HepG2 (cell line): ENCODE measurements at regions not wholly inside any gene's neighbourhood (a gene's known extent, or its start where the extent isn't known, plus 50 kb on each side); places are given as distances from the start of the nearest gene placed in this dataset.

Experiments
- EP300 ChIP-seq, 3 experiments: sonication (generic) in 1 of 3; formaldehyde crosslinking in 1 of 3; IDR thresholded peaks; 2 replicates each; pipeline versions ENCODE4 v1.5.1 to v1.6.1; 2011 to 2020; ENCODE audit warnings: low read depth in 2 of 3, low read length in 2 of 3, borderline replicate concordance in 1 of 3, improper control_type of control experiment in 1 of 3, mild to moderate bottlenecking in 1 of 3, missing genetic modification reagents in 1 of 3, moderate library complexity in 1 of 3
- GZF1 ChIP-seq: sonication (generic); formaldehyde crosslinking; IDR thresholded peaks from 2 replicates; pipeline ENCODE4 v1.5.1; 2020; ENCODE audit warnings: mild to moderate bottlenecking, missing genetic modification reagents
- HIC2 ChIP-seq: sonication (generic); formaldehyde crosslinking; IDR thresholded peaks from 2 replicates; pipeline ENCODE4 v1.9.0; 2022; ENCODE audit warnings: low read depth, missing genetic modification reagents
- ZGPAT ChIP-seq: IDR thresholded peaks from 2 replicates; pipeline ENCODE4 v1.6.1; 2016; ENCODE audit warnings: mild to moderate bottlenecking
- ZNF512B ChIP-seq: sonication (generic); formaldehyde crosslinking; IDR thresholded peaks from 2 replicates; pipeline ENCODE4 v1.5.1; 2020; ENCODE audit warnings: missing genetic modification reagents, mild to moderate bottlenecking, borderline replicate concordance
- ZNF652 ChIP-seq: IDR thresholded peaks from 2 replicates; pipeline ENCODE4 v1.6.1; 2016; ENCODE audit warnings: low read depth, borderline replicate concordance
- ZNF839 ChIP-seq: sonication (generic); formaldehyde crosslinking; IDR thresholded peaks from 2 replicates; pipeline ENCODE4 v1.4.0; 2020; ENCODE audit warnings: missing genetic modification reagents, mild to moderate bottlenecking, borderline replicate concordance
- TF ChIP-seq, protein P1 (sequence below): sonication (generic); formaldehyde crosslinking; IDR thresholded peaks from 2 replicates; pipeline ENCODE4; 2020; ENCODE audit warnings: missing genetic modification reagents, mild to moderate bottlenecking, borderline replicate concordance
- TF ChIP-seq, protein P2 (sequence below): sonication (generic); formaldehyde crosslinking; IDR thresholded peaks from 2 replicates; pipeline ENCODE4 v1.8.0; 2023; ENCODE audit warnings: mild to moderate bottlenecking, missing genetic modification reagents

DNA sequence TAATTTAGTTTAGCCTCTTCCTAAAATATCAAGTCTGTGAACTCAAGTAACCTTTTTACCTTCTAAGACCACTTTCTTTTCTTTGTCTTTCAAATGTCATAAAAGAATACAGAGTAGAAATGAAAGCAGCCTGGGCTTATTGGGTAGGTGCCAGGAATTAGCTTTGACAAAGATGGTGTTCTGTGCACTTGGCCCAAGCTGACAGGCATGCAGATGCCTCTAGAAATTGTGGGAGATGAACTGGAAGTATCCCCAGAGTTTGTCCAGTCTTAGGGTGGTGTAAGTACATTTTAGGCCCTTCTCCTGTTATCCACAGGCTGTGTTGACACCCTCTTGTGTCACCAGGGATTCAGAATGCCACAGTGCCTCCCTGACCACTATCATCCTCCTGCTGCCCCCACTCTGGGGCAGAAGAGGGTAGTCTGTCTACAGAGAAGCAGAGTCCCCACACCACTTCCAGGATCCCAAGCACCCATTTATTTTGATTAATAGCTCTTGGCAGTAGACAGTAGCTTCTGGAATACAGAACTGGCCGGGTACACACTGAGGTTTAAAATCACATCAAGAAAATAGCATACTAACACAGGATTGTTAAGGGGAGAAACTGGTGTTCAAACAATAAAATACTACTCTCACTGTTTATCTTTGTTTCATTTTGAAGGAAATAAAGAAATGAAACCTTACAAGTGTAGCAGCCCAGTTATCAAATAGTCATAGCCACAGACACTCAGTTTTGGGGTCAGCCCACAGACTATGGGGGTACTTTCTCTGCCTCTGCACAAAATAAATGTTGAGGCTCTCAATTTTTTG, 343.2 kb downstream of the KCNRG start (continued):
- TF ChIP-seq ZNF512B (CRISPR knock-in tag) (no peak), GZF1 (no peak), ZNF839 (no peak), HIC2 (CRISPR knock-in tag) (no peak), ZNF652 (no peak), ZGPAT (CRISPR knock-in tag) (no peak), EP300 (IDR thresholded peaks at IDR 0.05; ENCODE audit: low read depth in 2 of 2, low read length in 2 of 2) (no peak), EP300 (CRISPR knock-in tag; IDR thresholded peaks at IDR 0.05; ENCODE audit: borderline replicate concordance) (no peak)
- TF ChIP-seq, protein P1, sequence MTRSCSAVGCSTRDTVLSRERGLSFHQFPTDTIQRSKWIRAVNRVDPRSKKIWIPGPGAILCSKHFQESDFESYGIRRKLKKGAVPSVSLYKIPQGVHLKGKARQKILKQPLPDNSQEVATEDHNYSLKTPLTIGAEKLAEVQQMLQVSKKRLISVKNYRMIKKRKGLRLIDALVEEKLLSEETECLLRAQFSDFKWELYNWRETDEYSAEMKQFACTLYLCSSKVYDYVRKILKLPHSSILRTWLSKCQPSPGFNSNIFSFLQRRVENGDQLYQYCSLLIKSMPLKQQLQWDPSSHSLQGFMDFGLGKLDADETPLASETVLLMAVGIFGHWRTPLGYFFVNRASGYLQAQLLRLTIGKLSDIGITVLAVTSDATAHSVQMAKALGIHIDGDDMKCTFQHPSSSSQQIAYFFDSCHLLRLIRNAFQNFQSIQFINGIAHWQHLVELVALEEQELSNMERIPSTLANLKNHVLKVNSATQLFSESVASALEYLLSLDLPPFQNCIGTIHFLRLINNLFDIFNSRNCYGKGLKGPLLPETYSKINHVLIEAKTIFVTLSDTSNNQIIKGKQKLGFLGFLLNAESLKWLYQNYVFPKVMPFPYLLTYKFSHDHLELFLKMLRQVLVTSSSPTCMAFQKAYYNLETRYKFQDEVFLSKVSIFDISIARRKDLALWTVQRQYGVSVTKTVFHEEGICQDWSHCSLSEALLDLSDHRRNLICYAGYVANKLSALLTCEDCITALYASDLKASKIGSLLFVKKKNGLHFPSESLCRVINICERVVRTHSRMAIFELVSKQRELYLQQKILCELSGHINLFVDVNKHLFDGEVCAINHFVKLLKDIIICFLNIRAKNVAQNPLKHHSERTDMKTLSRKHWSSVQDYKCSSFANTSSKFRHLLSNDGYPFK (CRISPR knock-in tag): no peak
- TF ChIP-seq, protein P2, sequence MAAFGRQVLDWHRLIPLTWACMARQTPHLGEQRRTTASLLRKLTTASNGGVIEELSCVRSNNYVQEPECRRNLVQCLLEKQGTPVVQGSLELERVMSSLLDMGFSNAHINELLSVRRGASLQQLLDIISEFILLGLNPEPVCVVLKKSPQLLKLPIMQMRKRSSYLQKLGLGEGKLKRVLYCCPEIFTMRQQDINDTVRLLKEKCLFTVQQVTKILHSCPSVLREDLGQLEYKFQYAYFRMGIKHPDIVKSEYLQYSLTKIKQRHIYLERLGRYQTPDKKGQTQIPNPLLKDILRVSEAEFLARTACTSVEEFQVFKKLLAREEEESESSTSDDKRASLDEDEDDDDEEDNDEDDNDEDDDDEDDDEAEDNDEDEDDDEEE (CRISPR knock-in tag): no peak
